ENCODE measurements at regions not wholly inside any gene's neighbourhood (a gene's known extent, or its start where the extent isn't known, plus 50 kb on each side); places are given as distances from the start of the nearest gene placed in this dataset.

DNA sequence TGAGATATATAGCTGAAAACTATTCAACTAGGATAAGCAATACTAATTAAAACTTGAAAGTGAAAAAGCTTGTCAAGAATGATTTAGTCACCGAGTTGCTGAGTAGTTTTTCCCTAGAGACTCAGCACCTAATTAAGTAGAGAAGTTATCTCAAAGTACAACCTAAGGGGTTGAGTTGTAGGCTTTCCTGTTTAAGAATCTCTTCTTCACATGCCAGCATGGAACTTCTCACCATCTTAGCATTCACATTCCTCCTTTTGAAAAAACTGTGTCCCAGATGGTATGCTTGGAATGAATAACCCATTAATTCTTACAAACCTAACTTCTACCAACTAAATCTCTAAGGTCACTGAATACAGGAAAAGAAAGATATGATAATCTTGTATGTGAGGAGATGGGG is 303.3 kb upstream of the ZC3H12C start:
- TF ChIP-seq EP300 (IDR thresholded peaks at IDR 0.05): no peak
- TF ChIP-seq POLR2A (IDR thresholded peaks at IDR 0.05; ENCODE audit: low read depth): no peak

All from esophagus muscularis mucosa (tissue), 2 donors.